ENCODE measurements at regions not wholly inside any gene's neighbourhood (a gene's known extent, or its start where the extent isn't known, plus 50 kb on each side); places are given as distances from the start of the nearest gene placed in this dataset.

DNA sequence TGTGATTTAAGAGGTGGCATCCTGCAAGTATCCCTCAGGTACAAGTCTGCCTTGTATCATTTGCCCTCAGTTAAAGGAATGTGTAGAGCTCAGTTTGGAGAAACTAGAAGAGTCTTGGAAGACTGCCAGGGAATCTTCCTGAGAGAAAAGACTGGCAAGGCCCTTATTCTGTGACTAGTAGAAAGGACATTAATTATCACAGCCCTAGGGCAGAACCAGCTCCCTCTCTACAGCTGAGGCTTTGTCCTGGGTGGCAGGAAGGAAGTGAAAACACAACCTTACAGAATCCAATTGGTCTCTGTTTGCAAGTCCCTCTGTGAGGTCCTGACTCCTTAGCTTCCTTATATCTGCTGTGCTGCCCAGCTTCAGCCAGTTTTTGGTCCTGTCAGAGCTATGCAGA lies 385.9 kb upstream of the CYRIA start:
- no peaks in the 10 kb centered on the region for H4K20me1 ChIP-seq (ENCODE audit: control insufficient read depth, insufficient read depth, insufficient read length)
- H3K9me3 ChIP-seq (ENCODE audit: control insufficient read depth, low read depth, low read length), result no peaks in the 10 kb centered on the region
- H2AFZ ChIP-seq (ENCODE audit: low read length), result no peak overlapping the region
- H2BK20ac ChIP-seq (ENCODE audit: low read depth, low read length, poor library complexity, severe bottlenecking), result no peak overlapping the region
- Mint-ChIP-seq H3K27me3 (ENCODE audit: low read depth) (no peaks in the 10 kb centered on the region), H3K4me3 (no peak overlapping the region), H3K9me3 (no peaks in the 10 kb centered on the region), H3K36me3 (ENCODE audit: insufficient read depth in 1 of 3, low read depth in 3 of 3) (no peaks in the 10 kb centered on the region), H3K27ac (no peak overlapping the region), H3K4me1 (peaks cover 8 to 11% of the 10 kb centered on the region in 2 experiments)
- no peaks in the 10 kb centered on the region for H3K4me1 ChIP-seq (ENCODE audit: insufficient read depth, low read length)
- H4K91ac ChIP-seq (ENCODE audit: insufficient read length, low read depth, low read length), result no peak overlapping the region
- no peak overlapping the region for H2BK120ac ChIP-seq (ENCODE audit: low read depth, low read length, poor library complexity, severe bottlenecking)
- DNase-seq, result no peak
- no peaks in the 10 kb centered on the region for H3K27me3 ChIP-seq (ENCODE audit: insufficient read depth, low read length)
- no peak overlapping the region for H2AK5ac ChIP-seq (ENCODE audit: insufficient read length, low read length)
- no peak overlapping the region for H4K5ac ChIP-seq (ENCODE audit: insufficient read length, low read depth, low read length)
- H3T11ph ChIP-seq (ENCODE audit: low read length), result no peak overlapping the region
- H3K4me2 ChIP-seq (ENCODE audit: insufficient read depth, insufficient read length, low read length), result no peak overlapping the region
- H3K18ac ChIP-seq (ENCODE audit: insufficient read length, low read depth, low read length), result no peak overlapping the region
- H3K14ac ChIP-seq (ENCODE audit: insufficient read depth, low read length), result no peak overlapping the region
- H3K23ac ChIP-seq (ENCODE audit: insufficient read length, low read depth, low read length), result no peak overlapping the region
- H3K9ac ChIP-seq (ENCODE audit: extremely low read depth, insufficient read length, low read length), result no peak overlapping the region
- no peak overlapping the region for H3K27ac ChIP-seq (ENCODE audit: insufficient read length, low read depth, low read length)
- no peak overlapping the region for H4K8ac ChIP-seq (replicated peaks; ENCODE audit: insufficient read length, low read depth, low read length)
- no peak overlapping the region for H3K56ac ChIP-seq (ENCODE audit: insufficient read length, low read depth, low read length)
- H2BK5ac ChIP-seq (ENCODE audit: insufficient read length, low read length), result no peak overlapping the region
- H3K23me2 ChIP-seq (ENCODE audit: insufficient read length, low read depth, low read length, poor library complexity, severe bottlenecking), result no peaks in the 10 kb centered on the region
- H2BK15ac ChIP-seq (ENCODE audit: low read depth, low read length), result no peak overlapping the region
- no peaks in the 10 kb centered on the region for H3K79me2 ChIP-seq (ENCODE audit: insufficient read depth, low read length)
- no peak overlapping the region for H3K4ac ChIP-seq (ENCODE audit: low read depth, low read length)
- H3K79me1 ChIP-seq (ENCODE audit: insufficient read depth, low read depth, low read length, poor library complexity, severe bottlenecking), result no peaks in the 10 kb centered on the region
- TF ChIP-seq, protein P1, sequence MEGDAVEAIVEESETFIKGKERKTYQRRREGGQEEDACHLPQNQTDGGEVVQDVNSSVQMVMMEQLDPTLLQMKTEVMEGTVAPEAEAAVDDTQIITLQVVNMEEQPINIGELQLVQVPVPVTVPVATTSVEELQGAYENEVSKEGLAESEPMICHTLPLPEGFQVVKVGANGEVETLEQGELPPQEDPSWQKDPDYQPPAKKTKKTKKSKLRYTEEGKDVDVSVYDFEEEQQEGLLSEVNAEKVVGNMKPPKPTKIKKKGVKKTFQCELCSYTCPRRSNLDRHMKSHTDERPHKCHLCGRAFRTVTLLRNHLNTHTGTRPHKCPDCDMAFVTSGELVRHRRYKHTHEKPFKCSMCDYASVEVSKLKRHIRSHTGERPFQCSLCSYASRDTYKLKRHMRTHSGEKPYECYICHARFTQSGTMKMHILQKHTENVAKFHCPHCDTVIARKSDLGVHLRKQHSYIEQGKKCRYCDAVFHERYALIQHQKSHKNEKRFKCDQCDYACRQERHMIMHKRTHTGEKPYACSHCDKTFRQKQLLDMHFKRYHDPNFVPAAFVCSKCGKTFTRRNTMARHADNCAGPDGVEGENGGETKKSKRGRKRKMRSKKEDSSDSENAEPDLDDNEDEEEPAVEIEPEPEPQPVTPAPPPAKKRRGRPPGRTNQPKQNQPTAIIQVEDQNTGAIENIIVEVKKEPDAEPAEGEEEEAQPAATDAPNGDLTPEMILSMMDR (conservative IDR thresholded peaks at IDR 0.05), result no peak
- no peak overlapping the region for H2BK12ac ChIP-seq (ENCODE audit: insufficient read length, low read depth, low read length)

Data from H9 (cell line).